SH-SY5Y (cell line): ENCODE measurements at regions not wholly inside any gene's neighbourhood (a gene's known extent, or its start where the extent isn't known, plus 50 kb on each side); places are given as distances from the start of the nearest gene placed in this dataset.

Experiments used
- GATA2 ChIP-seq: IDR thresholded peaks from 2 replicates; pipeline ENCODE4 v1.6.1; 2011; ENCODE audit warnings: mild to moderate bottlenecking, low read depth, low read length
- GATA3 ChIP-seq: IDR thresholded peaks from 2 replicates; pipeline ENCODE4 v1.6.1; 2011; ENCODE audit warnings: low read depth, mild to moderate bottlenecking, low read length, moderate library complexity

DNA sequence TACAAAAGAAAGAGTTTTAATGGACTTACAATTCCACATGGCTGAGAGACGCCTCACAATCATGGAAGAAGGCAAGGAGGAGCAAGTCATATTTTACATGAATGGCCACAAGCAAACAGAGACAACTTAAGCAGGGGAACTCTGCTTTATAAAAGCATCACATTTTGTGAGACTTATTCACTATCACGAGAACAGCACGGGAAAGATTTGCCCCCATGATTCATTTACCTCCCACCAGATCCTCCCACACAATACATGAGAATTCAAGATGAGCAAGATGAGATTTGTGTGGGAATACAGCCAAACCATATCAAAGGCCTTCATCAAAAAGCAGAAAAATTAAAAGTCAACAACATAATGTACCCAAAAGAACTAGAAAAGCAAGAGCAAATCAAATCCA lies 111.0 kb upstream of the RPRM start:
- TF ChIP-seq GATA2 = no peak
- TF ChIP-seq GATA3 = no peak
